Fibroblast of mammary gland (primary cell): ENCODE measurements at regions not wholly inside any gene's neighbourhood (a gene's known extent, or its start where the extent isn't known, plus 50 kb on each side); places are given as distances from the start of the nearest gene placed in this dataset.

Source experiments
- DNase-seq: peaks from one replicate; pipeline ENCODE4 v3.0.0-alpha.2; 2010; ENCODE audit warnings: low read depth
- H3K4me3 ChIP-seq: 2 replicates; pipeline ENCODE4 v1.5.1; 2011; ENCODE audit warnings: low read depth, mild to moderate bottlenecking, low read length, moderate library complexity; ENCODE audit not compliant: control insufficient read depth
- CTCF ChIP-seq: conservative IDR thresholded peaks from 2 replicates; pipeline ENCODE4 v1.5.1; 2011; ENCODE audit warnings: low read depth, low read length, inconsistent platforms; ENCODE audit not compliant: control insufficient read depth, insufficient read depth

- peak; percentile 98 for DNase-seq
- H3K4me3 ChIP-seq = no peak overlapping the region
- no peak for TF ChIP-seq CTCF
Observed at GRCh38 chr4:128517739-128518510, 230.3 kb upstream of the PGRMC2 start.

GRCh38 chr4:128517096-128517738, 229.6 kb upstream of the PGRMC2 start:
- H3K4me3 ChIP-seq = no peak overlapping the region
- DNase-seq = peak; percentile 88
- no peak for TF ChIP-seq CTCF

- TF ChIP-seq CTCF = no peak
- peak; percentile 90 for DNase-seq
- no peak overlapping the region for H3K4me3 ChIP-seq
Observed at GRCh38 chr4:128516301-128516969, 228.8 kb upstream of the PGRMC2 start.

- TF ChIP-seq CTCF = no peak
- no peak for DNase-seq
- no peak overlapping the region for H3K4me3 ChIP-seq
Observed at GRCh38 chr4:128513664-128514484, 226.3 kb upstream of the PGRMC2 start.

- no peak for TF ChIP-seq CTCF
- no peak for DNase-seq
- no peak overlapping the region for H3K4me3 ChIP-seq
Observed at GRCh38 chr4:128512767-128513322, 225.2 kb upstream of the PGRMC2 start.

GRCh38 chr4:128512161-128512560, 224.5 kb upstream of the PGRMC2 start:
- H3K4me3 ChIP-seq = no peak overlapping the region
- TF ChIP-seq CTCF = no peak
- no peak for DNase-seq
